D721Med (cell line): ENCODE measurements at regions not wholly inside any gene's neighbourhood (a gene's known extent, or its start where the extent isn't known, plus 50 kb on each side); places are given as distances from the start of the nearest gene placed in this dataset.

ENCODE experiments used
- DNase-seq: peaks from one replicate; pipeline ENCODE4 v3.0.0; 2011; ENCODE audit warnings: low spot score; ENCODE audit not compliant: insufficient read length
- FAIRE-seq: peaks from 2 replicates; lab custom pipeline; 2011; peaks lifted over from hg19 to GRCh38; lab: Jason Lieb, UNC
- TF ChIP-seq, protein P1 (sequence below): IDR thresholded peaks from 2 replicates; pipeline ENCODE4 v1.5.1; 2012; ENCODE audit warnings: mild to moderate bottlenecking, control low read depth; ENCODE audit not compliant: insufficient read depth; ENCODE audit errors: missing control alignments

DNA sequence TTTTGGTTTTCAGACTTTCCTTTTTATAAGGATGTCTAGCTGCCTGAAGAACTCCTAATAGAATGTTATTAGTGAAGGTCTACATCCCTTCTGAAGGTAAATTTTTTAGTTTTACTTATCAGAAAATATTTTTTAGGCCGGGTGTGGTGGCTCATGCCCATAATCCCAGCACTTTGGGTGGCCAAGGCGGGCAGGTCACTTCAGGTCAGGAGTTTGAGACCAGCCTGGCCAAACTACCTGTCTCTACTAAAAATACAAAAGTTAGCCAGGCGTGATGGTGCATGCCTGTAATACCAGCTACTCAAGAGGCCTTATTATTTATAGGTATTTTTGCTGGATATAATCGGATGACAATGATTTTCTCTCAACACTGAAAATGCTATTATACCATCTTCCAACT lies 181.9 kb upstream of the KCNK2 start:
- TF ChIP-seq, protein P1, sequence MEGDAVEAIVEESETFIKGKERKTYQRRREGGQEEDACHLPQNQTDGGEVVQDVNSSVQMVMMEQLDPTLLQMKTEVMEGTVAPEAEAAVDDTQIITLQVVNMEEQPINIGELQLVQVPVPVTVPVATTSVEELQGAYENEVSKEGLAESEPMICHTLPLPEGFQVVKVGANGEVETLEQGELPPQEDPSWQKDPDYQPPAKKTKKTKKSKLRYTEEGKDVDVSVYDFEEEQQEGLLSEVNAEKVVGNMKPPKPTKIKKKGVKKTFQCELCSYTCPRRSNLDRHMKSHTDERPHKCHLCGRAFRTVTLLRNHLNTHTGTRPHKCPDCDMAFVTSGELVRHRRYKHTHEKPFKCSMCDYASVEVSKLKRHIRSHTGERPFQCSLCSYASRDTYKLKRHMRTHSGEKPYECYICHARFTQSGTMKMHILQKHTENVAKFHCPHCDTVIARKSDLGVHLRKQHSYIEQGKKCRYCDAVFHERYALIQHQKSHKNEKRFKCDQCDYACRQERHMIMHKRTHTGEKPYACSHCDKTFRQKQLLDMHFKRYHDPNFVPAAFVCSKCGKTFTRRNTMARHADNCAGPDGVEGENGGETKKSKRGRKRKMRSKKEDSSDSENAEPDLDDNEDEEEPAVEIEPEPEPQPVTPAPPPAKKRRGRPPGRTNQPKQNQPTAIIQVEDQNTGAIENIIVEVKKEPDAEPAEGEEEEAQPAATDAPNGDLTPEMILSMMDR, result no peak
- DNase-seq (no peak), FAIRE-seq (no peak)

DNA sequence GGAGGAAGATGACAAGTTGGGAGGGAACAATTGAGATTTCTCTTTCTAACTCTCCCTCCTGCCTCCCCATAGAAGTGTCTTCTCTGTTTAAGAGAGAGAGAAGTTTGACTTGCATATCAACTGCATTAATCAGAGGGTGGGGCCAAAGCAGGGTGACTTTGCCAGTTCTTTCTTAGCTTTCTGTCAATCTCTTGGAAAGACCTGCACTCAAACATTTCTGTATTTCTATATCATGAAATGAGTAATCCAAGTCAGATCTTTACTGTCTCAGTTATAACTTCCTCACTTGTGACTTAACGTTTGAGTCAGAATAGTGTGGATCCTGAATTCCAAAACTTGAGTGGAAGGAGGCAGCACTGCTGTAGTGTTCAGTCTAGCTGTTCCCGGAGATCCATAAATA lies 180.8 kb upstream of the KCNK2 start:
- TF ChIP-seq, protein P1, result no peak
- FAIRE-seq (no peak), DNase-seq (no peak)

DNA sequence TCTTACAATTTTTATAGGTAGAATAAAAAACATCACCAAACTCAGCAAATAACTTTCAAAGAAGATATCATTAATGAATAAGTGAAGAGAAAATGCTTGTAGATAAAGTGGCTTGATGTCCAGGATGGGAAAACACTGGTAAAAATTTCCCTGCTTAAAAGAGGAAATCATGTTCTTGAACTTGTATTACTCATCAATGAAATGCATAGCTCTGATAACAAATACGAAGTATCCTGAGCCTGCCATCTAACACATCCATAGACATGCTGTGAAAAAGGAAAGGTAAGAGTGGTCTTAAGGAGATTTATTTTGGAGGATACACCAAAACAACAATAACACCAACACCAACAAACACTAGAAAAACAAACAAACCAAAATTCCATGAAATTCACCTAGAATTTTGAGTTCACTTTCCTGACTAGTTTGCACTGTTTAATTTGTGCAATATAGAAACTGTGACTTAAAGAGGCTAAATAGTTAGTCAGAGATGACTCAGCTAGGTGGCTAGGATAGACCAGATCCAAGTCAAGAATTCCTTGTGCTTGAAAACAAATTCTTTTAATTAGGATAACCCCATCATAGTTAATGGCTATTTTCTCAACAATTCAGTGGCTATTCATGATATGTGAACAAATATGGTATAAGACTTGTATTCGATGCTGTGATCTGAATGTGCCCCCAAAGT lies 179.8 kb upstream of the KCNK2 start:
- DNase-seq, result no peak
- TF ChIP-seq, protein P1, result no peak
- FAIRE-seq, result peak; percentile 77

DNA sequence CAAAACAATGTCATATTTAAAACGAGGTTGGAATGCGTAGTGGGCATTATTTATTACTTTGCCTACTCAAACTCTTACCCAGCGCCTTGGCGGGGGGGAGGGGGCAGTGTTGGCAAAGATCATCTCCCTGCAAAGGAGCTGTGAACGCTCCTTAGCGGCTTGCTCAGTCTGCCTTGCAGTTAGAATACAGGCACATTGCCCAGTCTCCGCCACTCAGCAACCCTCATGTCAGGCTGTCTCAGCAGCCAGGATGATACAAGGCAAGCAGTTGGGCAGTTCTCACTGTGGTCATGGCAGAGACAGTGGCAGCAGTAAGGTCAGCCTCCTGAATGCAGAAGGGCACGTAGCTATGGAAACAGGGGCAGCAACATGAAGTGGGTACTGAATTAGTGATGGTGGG lies 170.4 kb upstream of the KCNK2 start:
- TF ChIP-seq, protein P1, result no peak
- FAIRE-seq (no peak), DNase-seq (no peak)

DNA sequence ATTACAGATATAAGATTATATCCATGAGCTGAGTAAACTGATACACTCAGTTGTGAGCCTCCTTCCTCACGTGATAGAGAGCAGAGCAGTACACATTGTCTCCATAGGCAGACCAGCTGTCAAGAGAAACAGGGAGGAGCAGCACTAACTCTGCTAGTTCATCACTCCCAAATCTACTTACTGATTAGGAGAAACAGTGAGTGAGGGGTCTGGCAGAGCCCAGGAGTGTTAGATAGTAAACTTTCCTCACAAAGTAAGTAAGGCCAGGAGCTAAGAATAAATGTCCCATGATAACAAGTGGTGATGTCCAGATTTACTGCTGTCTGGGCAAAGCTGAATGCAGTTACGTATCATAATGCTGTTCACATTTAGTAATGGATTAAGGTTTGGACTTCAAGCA lies 168.6 kb upstream of the KCNK2 start:
- TF ChIP-seq, protein P1, result no peak
- DNase-seq (no peak), FAIRE-seq (peak; percentile 53)

DNA sequence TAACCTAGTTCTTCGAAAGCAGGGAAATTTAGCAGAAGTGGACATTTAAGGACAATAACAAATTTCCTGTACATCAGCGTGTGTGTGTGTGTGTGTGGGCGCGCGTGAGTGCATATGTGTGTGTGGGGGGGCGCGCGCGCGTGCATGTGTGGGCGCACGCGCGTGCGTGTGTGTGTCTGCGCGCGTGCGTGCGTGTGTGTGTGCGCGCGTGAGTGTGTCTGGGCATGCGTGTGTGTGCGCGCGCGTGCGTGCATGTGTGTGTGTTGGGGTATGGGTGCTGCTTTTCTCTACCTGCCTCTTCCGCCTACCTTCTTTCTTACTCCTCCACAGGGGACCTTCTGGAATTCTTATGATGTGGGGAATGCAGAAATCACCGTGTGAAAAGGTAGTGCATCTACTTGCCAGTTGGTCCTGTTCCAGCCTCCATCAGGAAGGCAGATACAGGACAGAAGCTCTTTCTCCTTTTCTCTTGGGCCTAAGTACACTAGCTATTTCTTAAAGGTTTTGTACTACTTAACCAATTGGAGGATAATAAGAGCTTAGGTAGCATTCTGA lies 165.4 kb upstream of the KCNK2 start:
- FAIRE-seq (no peak), DNase-seq (no peak)
- TF ChIP-seq, protein P1, result no peak

DNA sequence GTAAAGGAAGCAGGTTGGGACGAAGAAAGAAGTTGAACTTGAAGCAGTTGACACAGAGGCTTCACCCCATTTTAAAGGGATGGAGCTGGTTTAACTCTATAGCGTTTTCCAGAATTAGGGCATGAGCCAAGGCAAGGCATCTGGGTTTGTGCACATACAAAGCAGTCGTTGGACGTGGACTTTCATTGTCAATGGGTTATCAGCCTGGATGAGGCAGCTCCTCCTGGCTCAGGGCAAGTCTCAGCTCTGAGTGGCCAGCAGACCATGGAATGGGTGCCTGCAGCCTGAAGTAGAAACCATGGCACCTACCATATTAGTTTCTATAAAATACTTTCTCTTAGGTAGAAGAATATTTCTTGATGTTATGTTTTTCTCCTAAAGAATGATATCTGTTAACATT lies 163.8 kb upstream of the KCNK2 start:
- no peak for DNase-seq
- FAIRE-seq, result no peak
- TF ChIP-seq, protein P1, result no peak
